ENCODE measurements at regions not wholly inside any gene's neighbourhood (a gene's known extent, or its start where the extent isn't known, plus 50 kb on each side); places are given as distances from the start of the nearest gene placed in this dataset.

DNA sequence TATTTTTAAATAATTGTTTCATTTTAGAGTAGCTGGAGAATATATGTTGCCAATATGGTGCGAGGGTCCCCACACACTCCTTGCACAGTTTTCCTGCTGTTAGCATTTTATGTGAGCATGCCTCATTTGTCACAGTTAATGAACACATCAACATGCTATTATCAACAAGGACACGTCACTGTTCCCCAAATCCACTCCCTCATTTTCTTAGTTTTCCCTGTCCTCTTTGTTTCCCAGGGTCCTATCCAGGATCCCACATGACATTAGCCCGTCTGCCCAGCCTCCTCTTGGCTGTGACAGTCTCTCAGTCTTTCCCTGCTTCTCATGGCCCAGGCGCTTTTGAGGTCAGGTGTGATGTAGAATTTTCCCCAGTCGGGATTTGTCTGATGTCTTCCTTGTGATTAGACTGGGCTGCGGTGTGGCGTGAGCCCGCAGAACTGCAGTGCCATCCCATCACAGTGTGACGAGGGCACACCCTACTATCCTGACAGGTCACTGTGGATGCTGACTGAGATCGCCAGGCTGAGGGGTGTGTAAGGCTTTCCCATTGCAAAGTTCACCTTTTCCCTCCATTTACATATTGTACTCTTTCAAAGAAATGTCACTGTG lies 450.6 kb upstream of the B3GAT1 start:
- DNase-seq (ENCODE audit: low read depth) (no peak), FAIRE-seq (no peak)
- no peak overlapping the region for H3K4me3 ChIP-seq (ENCODE audit: insufficient read depth, low read depth, low read length)
- H3K4me1 ChIP-seq (ENCODE audit: insufficient read depth, low read length): no peaks in the 10 kb centered on the region
- Mint-ChIP-seq H3K27ac (ENCODE audit: unreplicated experiment) (no peak overlapping the region), H3K36me3 (ENCODE audit: low read depth, unreplicated experiment) (no peaks in the 10 kb centered on the region), H3K4me1 (ENCODE audit: low read depth, unreplicated experiment) (peaks cover 8% of the 10 kb centered on the region), H3K9me3 (ENCODE audit: unreplicated experiment) (peaks cover 2% of the 10 kb centered on the region), H3K27me3 (ENCODE audit: low read depth, unreplicated experiment) (peaks cover 35% of the 10 kb centered on the region), H3K4me3 (ENCODE audit: unreplicated experiment) (no peak overlapping the region)
- H4K20me1 ChIP-seq (ENCODE audit: insufficient read depth, low read length): no peaks in the 10 kb centered on the region
- no peaks in the 10 kb centered on the region for H3K79me2 ChIP-seq (ENCODE audit: insufficient read depth, low read length)
- H3K27ac ChIP-seq (ENCODE audit: low read depth, low read length): no peak overlapping the region
- H3K27me3 ChIP-seq (ENCODE audit: insufficient read depth, low read length): no peaks in the 10 kb centered on the region
- H3K4me2 ChIP-seq (ENCODE audit: low read length): no peak overlapping the region
- H2AFZ ChIP-seq (ENCODE audit: low read depth, low read length): no peak overlapping the region
- no peak overlapping the region for H3K9ac ChIP-seq (ENCODE audit: low read length)
- TF ChIP-seq, protein P1, sequence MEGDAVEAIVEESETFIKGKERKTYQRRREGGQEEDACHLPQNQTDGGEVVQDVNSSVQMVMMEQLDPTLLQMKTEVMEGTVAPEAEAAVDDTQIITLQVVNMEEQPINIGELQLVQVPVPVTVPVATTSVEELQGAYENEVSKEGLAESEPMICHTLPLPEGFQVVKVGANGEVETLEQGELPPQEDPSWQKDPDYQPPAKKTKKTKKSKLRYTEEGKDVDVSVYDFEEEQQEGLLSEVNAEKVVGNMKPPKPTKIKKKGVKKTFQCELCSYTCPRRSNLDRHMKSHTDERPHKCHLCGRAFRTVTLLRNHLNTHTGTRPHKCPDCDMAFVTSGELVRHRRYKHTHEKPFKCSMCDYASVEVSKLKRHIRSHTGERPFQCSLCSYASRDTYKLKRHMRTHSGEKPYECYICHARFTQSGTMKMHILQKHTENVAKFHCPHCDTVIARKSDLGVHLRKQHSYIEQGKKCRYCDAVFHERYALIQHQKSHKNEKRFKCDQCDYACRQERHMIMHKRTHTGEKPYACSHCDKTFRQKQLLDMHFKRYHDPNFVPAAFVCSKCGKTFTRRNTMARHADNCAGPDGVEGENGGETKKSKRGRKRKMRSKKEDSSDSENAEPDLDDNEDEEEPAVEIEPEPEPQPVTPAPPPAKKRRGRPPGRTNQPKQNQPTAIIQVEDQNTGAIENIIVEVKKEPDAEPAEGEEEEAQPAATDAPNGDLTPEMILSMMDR (IDR thresholded peaks at IDR 0.05; ENCODE audit: insufficient read depth, low read depth, low read length): no peak
- no peak for TF ChIP-seq EZH2 (IDR thresholded peaks at IDR 0.05; ENCODE audit: insufficient read depth, low read length)
- H3K9me3 ChIP-seq (ENCODE audit: insufficient read depth, low read depth, low read length): no peaks in the 10 kb centered on the region
- no peaks in the 10 kb centered on the region for H3K36me3 ChIP-seq (ENCODE audit: insufficient read depth, low read length)

DNA sequence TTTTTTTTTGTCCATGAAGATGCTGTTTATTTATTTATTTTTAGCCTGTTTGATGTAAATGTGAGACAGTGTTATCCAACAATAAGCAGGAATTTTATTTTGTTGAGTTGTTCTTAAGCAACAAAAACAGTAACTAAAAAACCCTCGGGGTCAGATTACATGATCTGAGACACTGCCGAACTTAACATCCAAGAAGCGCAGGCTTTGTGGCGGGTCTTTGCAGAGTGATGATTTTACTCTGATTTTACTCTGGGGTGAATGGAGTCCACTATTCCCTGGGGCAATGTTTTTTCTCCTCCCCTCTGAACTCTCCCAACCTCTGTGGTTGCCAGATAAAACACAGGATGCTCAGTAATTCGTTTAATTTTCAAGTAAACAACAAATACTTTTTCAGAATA lies 450.1 kb upstream of the B3GAT1 start:
- TF ChIP-seq, protein P1 (IDR thresholded peaks at IDR 0.05; ENCODE audit: insufficient read depth, low read depth, low read length): no peak
- TF ChIP-seq EZH2 (IDR thresholded peaks at IDR 0.05; ENCODE audit: insufficient read depth, low read length): no peak

DNA sequence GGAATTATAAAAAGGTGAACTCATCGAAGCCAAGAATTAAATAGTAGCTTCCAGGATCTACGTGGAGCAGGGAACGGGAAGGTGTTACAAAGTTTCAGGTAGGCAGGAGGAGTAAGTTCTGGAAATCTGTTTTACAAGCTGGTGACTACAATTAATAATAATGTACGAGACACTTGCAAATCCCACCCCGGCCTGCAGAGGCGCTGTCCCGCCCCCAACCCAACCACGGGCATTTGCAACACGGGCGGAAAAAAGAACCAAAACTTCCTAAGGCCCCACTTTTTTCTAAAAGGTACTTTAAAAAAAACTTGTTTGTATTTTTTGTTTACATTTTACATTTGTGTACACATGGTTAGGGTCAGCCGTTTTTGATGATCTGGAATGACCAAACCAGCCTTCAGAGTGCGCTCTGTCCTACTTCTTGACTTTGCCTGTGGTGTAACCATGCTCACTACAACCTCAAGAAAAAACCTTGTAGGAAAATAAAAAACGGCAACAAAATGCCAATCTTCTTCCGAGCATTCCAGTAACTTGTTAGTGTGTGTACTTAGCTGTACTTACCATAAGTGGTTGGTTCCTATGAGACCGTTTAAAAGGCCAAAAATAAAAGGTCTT lies 449.6 kb upstream of the B3GAT1 start:
- H3K27ac ChIP-seq (ENCODE audit: low read depth, low read length): no peak overlapping the region
- no peaks in the 10 kb centered on the region for H4K20me1 ChIP-seq (ENCODE audit: insufficient read depth, low read length)
- no peak overlapping the region for H3K27ac Mint-ChIP-seq (ENCODE audit: unreplicated experiment)
- no peak overlapping the region for H2AFZ ChIP-seq (ENCODE audit: low read depth, low read length)
- H3K9ac ChIP-seq (ENCODE audit: low read length): no peak overlapping the region
- H3K27me3 ChIP-seq (ENCODE audit: insufficient read depth, low read length): no peaks in the 10 kb centered on the region
- H3K27me3 Mint-ChIP-seq (ENCODE audit: low read depth, unreplicated experiment): peaks cover 39% of the 10 kb centered on the region
- DNase-seq (ENCODE audit: low read depth): no peak
- H3K36me3 ChIP-seq (ENCODE audit: insufficient read depth, low read length): no peaks in the 10 kb centered on the region
- no peak overlapping the region for H3K4me3 ChIP-seq (ENCODE audit: insufficient read depth, low read depth, low read length)
- peaks cover 2% of the 10 kb centered on the region for H3K9me3 Mint-ChIP-seq (ENCODE audit: unreplicated experiment)
- no peaks in the 10 kb centered on the region for H3K9me3 ChIP-seq (ENCODE audit: insufficient read depth, low read depth, low read length)
- TF ChIP-seq, protein P1 (IDR thresholded peaks at IDR 0.05; ENCODE audit: insufficient read depth, low read depth, low read length): no peak
- no peak for TF ChIP-seq EZH2 (IDR thresholded peaks at IDR 0.05; ENCODE audit: insufficient read depth, low read length)
- peaks cover 8% of the 10 kb centered on the region for H3K4me1 Mint-ChIP-seq (ENCODE audit: low read depth, unreplicated experiment)
- no peaks in the 10 kb centered on the region for H3K4me1 ChIP-seq (ENCODE audit: insufficient read depth, low read length)
- H3K4me2 ChIP-seq (ENCODE audit: low read length): no peak overlapping the region
- no peaks in the 10 kb centered on the region for H3K79me2 ChIP-seq (ENCODE audit: insufficient read depth, low read length)
- FAIRE-seq: no peak
- no peaks in the 10 kb centered on the region for H3K36me3 Mint-ChIP-seq (ENCODE audit: low read depth, unreplicated experiment)
- H3K4me3 Mint-ChIP-seq (ENCODE audit: unreplicated experiment): no peak overlapping the region

More for the DNA sequence above, 450.1 kb upstream of the B3GAT1 start:
- Mint-ChIP-seq H3K4me3 (ENCODE audit: unreplicated experiment) (no peak overlapping the region), H3K4me1 (ENCODE audit: low read depth, unreplicated experiment) (peaks cover 8% of the 10 kb centered on the region), H3K36me3 (ENCODE audit: low read depth, unreplicated experiment) (no peaks in the 10 kb centered on the region), H3K9me3 (ENCODE audit: unreplicated experiment) (peaks cover 2% of the 10 kb centered on the region), H3K27me3 (ENCODE audit: low read depth, unreplicated experiment) (peaks cover 40% of the 10 kb centered on the region), H3K27ac (ENCODE audit: unreplicated experiment) (no peak overlapping the region)
- Histone ChIP-seq H3K4me2 (ENCODE audit: low read length) (no peak overlapping the region), H3K9ac (ENCODE audit: low read length) (no peak overlapping the region), H4K20me1 (ENCODE audit: insufficient read depth, low read length) (no peaks in the 10 kb centered on the region), H3K9me3 (ENCODE audit: insufficient read depth, low read depth, low read length) (no peaks in the 10 kb centered on the region), H3K27ac (ENCODE audit: low read depth, low read length) (no peak overlapping the region), H3K36me3 (ENCODE audit: insufficient read depth, low read length) (no peaks in the 10 kb centered on the region), H3K4me1 (ENCODE audit: insufficient read depth, low read length) (no peaks in the 10 kb centered on the region), H3K79me2 (ENCODE audit: insufficient read depth, low read length) (no peaks in the 10 kb centered on the region), H3K27me3 (ENCODE audit: insufficient read depth, low read length) (no peaks in the 10 kb centered on the region), H3K4me3 (ENCODE audit: insufficient read depth, low read depth, low read length) (no peak overlapping the region), H2AFZ (ENCODE audit: low read depth, low read length) (no peak overlapping the region)
- no peak for FAIRE-seq
- no peak for DNase-seq (ENCODE audit: low read depth)

Measured in astrocyte (in vitro differentiated cells and primary cell).